ENCODE measurements at regions not wholly inside any gene's neighbourhood (a gene's known extent, or its start where the extent isn't known, plus 50 kb on each side); places are given as distances from the start of the nearest gene placed in this dataset.

- Histone ChIP-seq H3K27me3 (ENCODE audit: control insufficient read depth, insufficient read depth, low read length) (no peaks in the 10 kb centered on the region), H3K36me3 (ENCODE audit: control insufficient read depth, insufficient read depth, low read length) (no peaks in the 10 kb centered on the region), H3K4me3 (ENCODE audit: low read depth, low read length) (no peak overlapping the region)
- no peak for DNase-seq (ENCODE audit: low read depth)
- TF ChIP-seq CTCF (IDR thresholded peaks at IDR 0.05; ENCODE audit: insufficient read depth, low read length, poor library complexity, severe bottlenecking): no peak
These were observed 1101.3 kb downstream of the XPNPEP1 start for GRCh38 chr10:108822026-108822425.

GRCh38 chr10:108819302-108819701 lies 1104.0 kb downstream of the XPNPEP1 start:
- Histone ChIP-seq H3K27me3 (ENCODE audit: control insufficient read depth, insufficient read depth, low read length) (no peaks in the 10 kb centered on the region), H3K4me3 (ENCODE audit: low read depth, low read length) (no peak overlapping the region), H3K36me3 (ENCODE audit: control insufficient read depth, insufficient read depth, low read length) (no peaks in the 10 kb centered on the region)
- TF ChIP-seq CTCF (IDR thresholded peaks at IDR 0.05; ENCODE audit: insufficient read depth, low read length, poor library complexity, severe bottlenecking): no peak
- DNase-seq (ENCODE audit: low read depth): no peak

GRCh38 chr10:108817584-108817983 lies 1105.7 kb downstream of the XPNPEP1 start:
- no peak for TF ChIP-seq CTCF (IDR thresholded peaks at IDR 0.05; ENCODE audit: insufficient read depth, low read length, poor library complexity, severe bottlenecking)
- Histone ChIP-seq H3K27me3 (ENCODE audit: control insufficient read depth, insufficient read depth, low read length) (no peaks in the 10 kb centered on the region), H3K36me3 (ENCODE audit: control insufficient read depth, insufficient read depth, low read length) (no peaks in the 10 kb centered on the region), H3K4me3 (ENCODE audit: low read depth, low read length) (no peak overlapping the region)
- DNase-seq (ENCODE audit: low read depth): no peak

GRCh38 chr10:108817135-108817534 lies 1106.2 kb downstream of the XPNPEP1 start:
- TF ChIP-seq CTCF (IDR thresholded peaks at IDR 0.05; ENCODE audit: insufficient read depth, low read length, poor library complexity, severe bottlenecking): no peak
- Histone ChIP-seq H3K27me3 (ENCODE audit: control insufficient read depth, insufficient read depth, low read length) (no peaks in the 10 kb centered on the region), H3K4me3 (ENCODE audit: low read depth, low read length) (no peak overlapping the region), H3K36me3 (ENCODE audit: control insufficient read depth, insufficient read depth, low read length) (no peaks in the 10 kb centered on the region)
- DNase-seq (ENCODE audit: low read depth): no peak

GRCh38 chr10:108812906-108813305 lies 1110.4 kb downstream of the XPNPEP1 start:
- no peak for TF ChIP-seq CTCF (IDR thresholded peaks at IDR 0.05; ENCODE audit: insufficient read depth, low read length, poor library complexity, severe bottlenecking)
- no peak overlapping the region for H3K4me3 ChIP-seq (ENCODE audit: low read depth, low read length)

GRCh38 chr10:108812296-108812695 lies 1111.0 kb downstream of the XPNPEP1 start:
- Histone ChIP-seq H3K36me3 (ENCODE audit: control insufficient read depth, insufficient read depth, low read length) (no peaks in the 10 kb centered on the region), H3K27me3 (ENCODE audit: control insufficient read depth, insufficient read depth, low read length) (no peaks in the 10 kb centered on the region), H3K4me3 (ENCODE audit: low read depth, low read length) (no peak overlapping the region)
- no peak for DNase-seq (ENCODE audit: low read depth)
- TF ChIP-seq CTCF (IDR thresholded peaks at IDR 0.05; ENCODE audit: insufficient read depth, low read length, poor library complexity, severe bottlenecking): no peak

More at GRCh38 chr10:108812906-108813305, 1110.4 kb downstream of the XPNPEP1 start:
- Histone ChIP-seq H3K36me3 (ENCODE audit: control insufficient read depth, insufficient read depth, low read length) (no peaks in the 10 kb centered on the region), H3K27me3 (ENCODE audit: control insufficient read depth, insufficient read depth, low read length) (no peaks in the 10 kb centered on the region)
- no peak for DNase-seq (ENCODE audit: low read depth)
